K562 (cell line): ENCODE measurements at regions not wholly inside any gene's neighbourhood (a gene's known extent, or its start where the extent isn't known, plus 50 kb on each side); places are given as distances from the start of the nearest gene placed in this dataset.

Source experiments
- ATAC-seq: fragments of 200-7000 bp; cut with Tn5 transposase; 3 replicates; pipeline ENCODE4 v1.9.1; 2020; ENCODE audit warnings: moderate library complexity
- BruUV-seq: library from RNA; stranded (reverse); fragments of 400-500 nt; replicated peaks from 2 replicates; lab custom pipeline; 2021; lab: Mats Ljungman, UMichigan
- CTCF ChIA-PET: fragments of 300-600 bp; formaldehyde crosslinking; extraction: SDS; loops from one replicate; lab custom pipeline; 2021; ENCODE audit warnings: low intra/inter-chr PET ratio; lab: Yijun Ruan, JAX
- POLR2A ChIA-PET: fragments of 300-600, 350-650 bp; sonication (Branson Sonifier 250); formaldehyde crosslinking; extraction: SDS; loops from one replicate; lab custom pipeline; 2021; ENCODE audit warnings: antibody characterized with exemption, inconsistent platforms; lab: Yijun Ruan, JAX
- DNase-seq, 4 experiments: peaks; one replicate each; pipeline versions ENCODE4 v3.0.0 to v3.0.0-alpha.2; 2011 to 2018; ENCODE audit warnings: low spot score in 3 of 4, mixed read lengths in 3 of 4; ENCODE audit errors: extremely low read depth in 1 of 4
- FAIRE-seq: peaks from 2 replicates; lab custom pipeline; 2011; peaks lifted over from hg19 to GRCh38; lab: Jason Lieb, UNC
- H2AFZ ChIP-seq: 2 replicates; pipeline ENCODE4 v1.6.0; 2011; ENCODE audit warnings: low read depth, low read length, control low read depth, inconsistent platforms
- H3K27ac ChIP-seq: fragments of 200-600 bp; 3 replicates; pipeline ENCODE4 v1.8.0; 2011; ENCODE audit warnings: low read depth, mild to moderate bottlenecking, control low read depth, inconsistent platforms, low read length, moderate library complexity, mixed read lengths; ENCODE audit errors: extremely low read depth
- H3K27me3 ChIP-seq, 2 experiments: fragments of 300-600 bp in 1 of 2; 2 replicates in 1 of 2; 3 replicates in 1 of 2; pipeline versions ENCODE4 v1.6.0 to v1.8.0; 2011; ENCODE audit warnings: inconsistent platforms in 2 of 2, low read length in 2 of 2, mild to moderate bottlenecking in 1 of 2, mixed read lengths in 1 of 2, moderate library complexity in 1 of 2; ENCODE audit not compliant: control insufficient read depth in 2 of 2, insufficient read depth in 2 of 2
- H3K36me3 ChIP-seq: fragments of 300-600 bp; 3 replicates; pipeline ENCODE4 v1.8.0; 2011; ENCODE audit warnings: mild to moderate bottlenecking, low read length, inconsistent platforms; ENCODE audit not compliant: control insufficient read depth, insufficient read depth
- H3K4me1 ChIP-seq, 2 experiments: fragments of 200-600 bp in 1 of 2; replicated peaks in 1 of 2; 2 replicates in 1 of 2; 3 replicates in 1 of 2; pipeline versions ENCODE4 v1.5.1 to v1.8.0; 2011; ENCODE audit warnings: inconsistent platforms in 2 of 2, low read length in 2 of 2, mild to moderate bottlenecking in 1 of 2, mixed read lengths in 1 of 2, moderate library complexity in 1 of 2; ENCODE audit not compliant: control insufficient read depth in 2 of 2, insufficient read depth in 2 of 2
- H3K4me2 ChIP-seq: 2 replicates; pipeline ENCODE4 v1.6.1; 2011; ENCODE audit warnings: low read length, control low read depth, inconsistent platforms, mixed read lengths; ENCODE audit not compliant: insufficient read depth
- H3K4me3 ChIP-seq: fragments of 200-600 bp; sonication (generic), shearing (Covaris generic); 2 replicates; pipeline ENCODE4 v1.5.1; 2016; ENCODE audit warnings: control low read depth, inconsistent platforms
- H3K79me2 ChIP-seq: fragments of 200-600 bp; 3 replicates; pipeline ENCODE4 v1.8.0; 2011; ENCODE audit warnings: low read length, inconsistent platforms; ENCODE audit not compliant: control insufficient read depth, insufficient read depth
- H3K9ac ChIP-seq, 2 experiments: 2 replicates each; pipeline versions ENCODE4 v1.6.0 to v1.6.1; 2011; ENCODE audit warnings: low read depth in 2 of 2, low read length in 2 of 2, control low read depth in 1 of 2, inconsistent platforms in 1 of 2, mild to moderate bottlenecking in 1 of 2, mixed read lengths in 1 of 2; ENCODE audit not compliant: insufficient read depth in 1 of 2
- H3K9me1 ChIP-seq: one replicate; pipeline ENCODE4 v1.6.0; 2011; ENCODE audit warnings: inconsistent platforms, mild to moderate bottlenecking, low read length, moderate library complexity; ENCODE audit not compliant: control insufficient read depth, insufficient read depth
- H3K9me3 ChIP-seq: replicated peaks from 2 replicates; pipeline ENCODE4 v1.5.1; 2011; ENCODE audit warnings: low read depth, low read length, inconsistent platforms; ENCODE audit not compliant: control insufficient read depth, insufficient read depth
- H4K20me1 ChIP-seq: replicated peaks from 2 replicates; pipeline ENCODE4 v1.6.1; 2011; ENCODE audit warnings: low read length, inconsistent platforms, mixed read lengths; ENCODE audit not compliant: control insufficient read depth, insufficient read depth
- ADNP ChIP-seq: fragments of 200-800 bp; sonication (Bioruptor generic); IDR thresholded peaks from 2 replicates; pipeline ENCODE4 v1.6.1; 2016; ENCODE audit warnings: missing genetic modification characterization, missing compliant biosample characterization
- ARNT ChIP-seq, 2 experiments: fragments of 450-650 bp; IDR thresholded peaks; 2 replicates each; pipeline ENCODE4 v1.6.1; 2016; ENCODE audit warnings: mild to moderate bottlenecking in 1 of 2
- CCNT2 ChIP-seq: IDR thresholded peaks from 2 replicates; pipeline ENCODE4 v1.6.1; 2011; ENCODE audit warnings: borderline replicate concordance, low read depth, mild to moderate bottlenecking, moderate library complexity, mixed read lengths, low read length; ENCODE audit not compliant: insufficient read length; ENCODE audit errors: extremely low read depth
- CHAMP1 ChIP-seq: fragments of 450-650 bp; IDR thresholded peaks from 2 replicates; pipeline ENCODE4 v1.6.1; 2016; ENCODE audit warnings: mild to moderate bottlenecking
- EHMT2 ChIP-seq: fragments of 450-650 bp; IDR thresholded peaks from 2 replicates; pipeline ENCODE4 v1.6.1; 2018; ENCODE audit warnings: antibody characterized with exemption
- ESRRB ChIP-seq: fragments of 250-450 bp; sonication (Bioruptor Pico); IDR thresholded peaks from 2 replicates; pipeline ENCODE4 v1.5.0; 2020; ENCODE audit warnings: mild to moderate bottlenecking, moderate library complexity, borderline replicate concordance
- ETV5 ChIP-seq: sonication (generic); formaldehyde crosslinking; IDR thresholded peaks from 2 replicates; pipeline ENCODE4 v1.4.0; 2020; ENCODE audit warnings: low read depth, mild to moderate bottlenecking, missing genetic modification reagents
- FOXJ2 ChIP-seq: fragments of 200-800 bp; sonication (Bioruptor generic); IDR thresholded peaks from 2 replicates; pipeline ENCODE4 v1.6.1; 2016; ENCODE audit warnings: missing genetic modification characterization, missing compliant biosample characterization
- GTF2A2 ChIP-seq: IDR thresholded peaks from 2 replicates; pipeline ENCODE4 v1.6.1; 2016; ENCODE audit warnings: mild to moderate bottlenecking, missing genetic modification characterization, missing compliant biosample characterization
- GTF2B ChIP-seq: IDR thresholded peaks from 2 replicates; pipeline ENCODE4 v1.6.1; 2011; ENCODE audit not compliant: insufficient read length; ENCODE audit errors: extremely low read depth
- MECOM ChIP-seq: fragments of 250-450 bp; sonication (Bioruptor Pico); IDR thresholded peaks from 2 replicates; pipeline ENCODE4 v1.8.0; 2022; ENCODE audit warnings: inconsistent platforms
- MXD1 ChIP-seq: fragments of 250-450 bp; sonication (Bioruptor Pico); IDR thresholded peaks from 2 replicates; pipeline ENCODE4 v1.8.0; 2021; ENCODE audit warnings: borderline replicate concordance, mild to moderate bottlenecking, moderate library complexity; ENCODE audit not compliant: poor library complexity, severe bottlenecking
- NR2F6 ChIP-seq: fragments of 450-650 bp; formaldehyde crosslinking; IDR thresholded peaks from 2 replicates; pipeline ENCODE4 v1.4.0; 2020; ENCODE audit warnings: mild to moderate bottlenecking
- NUFIP1 ChIP-seq: fragments of 450-650 bp; IDR thresholded peaks from 2 replicates; pipeline ENCODE4 v1.6.1; 2018; ENCODE audit not compliant: partially characterized antibody
- SOX6 ChIP-seq: fragments of 450-650 bp; IDR thresholded peaks from 2 replicates; pipeline ENCODE4 v1.6.1; 2014; ENCODE audit warnings: mild to moderate bottlenecking
- TGIF2 ChIP-seq: sonication (generic); formaldehyde crosslinking; IDR thresholded peaks from 2 replicates; pipeline ENCODE4 v1.8.1; 2022; ENCODE audit warnings: mild to moderate bottlenecking, missing genetic modification reagents, moderate library complexity
- ZNF436 ChIP-seq: fragments of 250-450, 450-650 bp; sonication (Bioruptor Pico); formaldehyde crosslinking; IDR thresholded peaks from 2 replicates; pipeline ENCODE4 v1.7.0; 2020; ENCODE audit warnings: mild to moderate bottlenecking
- ZNF699 ChIP-seq: fragments of 250-450 bp; sonication (Bioruptor Pico); IDR thresholded peaks from 2 replicates; pipeline ENCODE4 v1.8.0; 2021; ENCODE audit warnings: mild to moderate bottlenecking, moderate library complexity; ENCODE audit not compliant: insufficient replicate concordance
- WGBS: fragments of 100-300 bp; shearing (Covaris generic); methylation state at CpG from one replicate; pipeline ENCODE4 v1.1.6; 2016; ENCODE audit warnings: low coverage, mixed read lengths; ENCODE audit not compliant: insufficient coverage; ENCODE audit errors: missing lambda C conversion rate; 5-methylcytosine and 5-hydroxymethylcytosine counted together
- in situ Hi-C: fragments of 300-500 bp; cut with MboI; formaldehyde crosslinking; loops from 4 replicates; pipeline ENCODE4 v1.15.0; 2018; ENCODE audit warnings: inconsistent platforms, mixed read lengths
- intact Hi-C: fragments of 100-400 bp; cut with micrococcal nuclease; formaldehyde crosslinking; loops from 2 replicates; pipeline ENCODE4 v1.14.2; 2022

GRCh38 chr12:25783566-25783965 lies 174.9 kb upstream of the RASSF8 start:
- Histone ChIP-seq H2AFZ (no peak overlapping the region), H3K36me3 (no peaks in the 10 kb centered on the region), H3K4me3 (no peak overlapping the region), H3K9me1 (no peaks in the 10 kb centered on the region), H3K27me3 (no peaks in the 10 kb centered on the region), H3K4me2 (no peak overlapping the region), H3K79me2 (no peaks in the 10 kb centered on the region), H4K20me1 (no peaks in the 10 kb centered on the region), H3K4me1 (no peaks in the 10 kb centered on the region), H3K9ac (no peak overlapping the region), H3K9me3 (no peaks in the 10 kb centered on the region), H3K27ac (no peak overlapping the region)
- ATAC-seq (no peak), FAIRE-seq (no peak), DNase-seq (no peak)
- intact Hi-C loops: no loop called here
- in situ Hi-C loops: no loop called here
- no peak for TF ChIP-seq ZNF436
- no peak for TF ChIP-seq MXD1 (CRISPR knock-in tag)
- TF ChIP-seq NR2F6 (CRISPR knock-in tag): no peak
- TF ChIP-seq TGIF2 (CRISPR knock-in tag): no peak
- no peak for TF ChIP-seq GTF2B
- TF ChIP-seq ZNF699 (CRISPR knock-in tag): no peak
- no peak for TF ChIP-seq GTF2A2 (tag)
- TF ChIP-seq FOXJ2 (tag): no peak
- no peak for TF ChIP-seq EHMT2
- TF ChIP-seq CCNT2: no peak
- TF ChIP-seq ARNT (IDR thresholded peaks at IDR 0.05): no peak
- no peak for TF ChIP-seq CHAMP1
- TF ChIP-seq MECOM (CRISPR knock-in tag): no peak
- no peak for TF ChIP-seq ADNP (tag)
- TF ChIP-seq SOX6: no peak
- TF ChIP-seq ETV5 (CRISPR knock-in tag): no peak
- TF ChIP-seq ESRRB: no peak
- no peak for TF ChIP-seq NUFIP1
- CTCF ChIA-PET: no interaction called here
- WGBS: 0% methylated on average over 5 of the region's 5 CpGs
- no TSS peak for BruUV-seq
- POLR2A ChIA-PET: no interaction called here
